ENCODE measurements at regions not wholly inside any gene's neighbourhood (a gene's known extent, or its start where the extent isn't known, plus 50 kb on each side); places are given as distances from the start of the nearest gene placed in this dataset.

DNA sequence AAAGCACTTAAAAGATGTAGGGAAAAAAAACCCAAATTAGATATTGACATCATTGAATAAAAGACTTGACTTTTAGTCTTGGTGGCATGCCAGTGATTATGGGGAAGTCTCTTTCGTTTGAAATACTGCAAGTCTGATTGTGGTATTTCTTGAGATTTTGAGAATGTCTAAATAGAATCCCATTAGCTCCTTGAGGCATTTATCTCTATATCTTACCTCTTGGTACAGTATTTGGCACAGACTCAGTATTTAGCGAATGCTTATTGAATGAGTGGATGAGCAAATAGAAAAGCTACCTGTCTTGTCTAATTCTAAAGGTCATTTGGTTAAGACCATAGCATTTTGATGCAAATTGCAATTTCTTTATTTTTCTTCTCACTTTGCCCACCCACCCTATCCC, 156.5 kb downstream of the TFAP2B start:
- no peak overlapping the region for H3K4me2 ChIP-seq (ENCODE audit: low read depth, low read length)
- H3K4me3 ChIP-seq (ENCODE audit: low read length): no peak overlapping the region
- H3K27ac ChIP-seq (ENCODE audit: low read length): no peak overlapping the region
- no peaks in the 10 kb centered on the region for H3F3A ChIP-seq (ENCODE audit: insufficient read depth, low read length)
- TF ChIP-seq, protein P1, sequence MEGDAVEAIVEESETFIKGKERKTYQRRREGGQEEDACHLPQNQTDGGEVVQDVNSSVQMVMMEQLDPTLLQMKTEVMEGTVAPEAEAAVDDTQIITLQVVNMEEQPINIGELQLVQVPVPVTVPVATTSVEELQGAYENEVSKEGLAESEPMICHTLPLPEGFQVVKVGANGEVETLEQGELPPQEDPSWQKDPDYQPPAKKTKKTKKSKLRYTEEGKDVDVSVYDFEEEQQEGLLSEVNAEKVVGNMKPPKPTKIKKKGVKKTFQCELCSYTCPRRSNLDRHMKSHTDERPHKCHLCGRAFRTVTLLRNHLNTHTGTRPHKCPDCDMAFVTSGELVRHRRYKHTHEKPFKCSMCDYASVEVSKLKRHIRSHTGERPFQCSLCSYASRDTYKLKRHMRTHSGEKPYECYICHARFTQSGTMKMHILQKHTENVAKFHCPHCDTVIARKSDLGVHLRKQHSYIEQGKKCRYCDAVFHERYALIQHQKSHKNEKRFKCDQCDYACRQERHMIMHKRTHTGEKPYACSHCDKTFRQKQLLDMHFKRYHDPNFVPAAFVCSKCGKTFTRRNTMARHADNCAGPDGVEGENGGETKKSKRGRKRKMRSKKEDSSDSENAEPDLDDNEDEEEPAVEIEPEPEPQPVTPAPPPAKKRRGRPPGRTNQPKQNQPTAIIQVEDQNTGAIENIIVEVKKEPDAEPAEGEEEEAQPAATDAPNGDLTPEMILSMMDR (IDR thresholded peaks at IDR 0.05; ENCODE audit: low read length): no peak
- TF ChIP-seq EZH2phosphoT487 (IDR thresholded peaks at IDR 0.05; ENCODE audit: low read length) (no peak), EZH2 (optimal IDR thresholded peaks at IDR 0.05; ENCODE audit: low read depth, low read length) (no peak)
- H3K27me3 ChIP-seq (replicated peaks; ENCODE audit: insufficient read depth, low read length): no peaks in the 10 kb centered on the region
- no peaks in the 10 kb centered on the region for H3K36me3 ChIP-seq (replicated peaks; ENCODE audit: insufficient read depth, low read length)
- no peak for DNase-seq
- H3K9me2 ChIP-seq (replicated peaks; ENCODE audit: insufficient read depth, low read length): no peaks in the 10 kb centered on the region
- H2AFZ ChIP-seq (ENCODE audit: low read length): no peak overlapping the region
- no peak overlapping the region for H3K9ac ChIP-seq (ENCODE audit: low read length)
- no peaks in the 10 kb centered on the region for H3K9me3 ChIP-seq (replicated peaks; ENCODE audit: insufficient read depth, low read length)
- no peaks in the 10 kb centered on the region for H3K4me1 ChIP-seq (ENCODE audit: low read length)
- no peaks in the 10 kb centered on the region for H4K20me1 ChIP-seq (ENCODE audit: insufficient read depth, low read length)
- no peaks in the 10 kb centered on the region for H3K79me2 ChIP-seq (ENCODE audit: low read length)

DNA sequence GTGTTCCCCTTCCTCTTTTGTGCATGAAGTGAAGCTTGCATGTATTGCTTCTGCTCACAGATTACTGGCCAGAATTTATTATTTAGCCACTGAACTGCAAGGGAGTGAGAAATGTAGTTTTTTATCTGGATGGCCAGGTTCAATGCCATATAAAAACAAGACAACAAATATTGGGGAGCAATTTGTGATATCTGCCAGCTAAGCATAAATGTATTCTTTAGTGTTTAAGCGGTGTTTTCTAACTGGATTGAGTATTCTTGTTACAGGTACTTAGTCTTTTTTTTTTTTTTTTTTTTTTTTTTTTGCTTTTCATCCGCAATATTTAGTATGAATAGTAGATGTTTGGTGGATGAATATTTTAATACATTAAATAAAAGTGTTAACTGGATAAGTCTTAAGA, 158.2 kb downstream of the TFAP2B start:
- Histone ChIP-seq H2AFZ (ENCODE audit: low read length) (no peak overlapping the region), H3K4me2 (ENCODE audit: low read depth, low read length) (no peak overlapping the region), H3K9me2 (replicated peaks; ENCODE audit: insufficient read depth, low read length) (no peaks in the 10 kb centered on the region), H3K36me3 (replicated peaks; ENCODE audit: insufficient read depth, low read length) (no peaks in the 10 kb centered on the region), H3K27ac (ENCODE audit: low read length) (no peak overlapping the region), H3K4me3 (ENCODE audit: low read length) (no peak overlapping the region), H3K79me2 (ENCODE audit: low read length) (no peaks in the 10 kb centered on the region), H4K20me1 (ENCODE audit: insufficient read depth, low read length) (no peaks in the 10 kb centered on the region), H3K27me3 (replicated peaks; ENCODE audit: insufficient read depth, low read length) (no peaks in the 10 kb centered on the region), H3K9ac (ENCODE audit: low read length) (no peak overlapping the region), H3K9me3 (replicated peaks; ENCODE audit: insufficient read depth, low read length) (no peaks in the 10 kb centered on the region), H3F3A (ENCODE audit: insufficient read depth, low read length) (no peaks in the 10 kb centered on the region), H3K4me1 (ENCODE audit: low read length) (no peaks in the 10 kb centered on the region)
- no peak for DNase-seq
- TF ChIP-seq EZH2 (optimal IDR thresholded peaks at IDR 0.05; ENCODE audit: low read depth, low read length) (no peak), EZH2phosphoT487 (IDR thresholded peaks at IDR 0.05; ENCODE audit: low read length) (no peak)
- TF ChIP-seq, protein P1 (IDR thresholded peaks at IDR 0.05; ENCODE audit: low read length): no peak

DNA sequence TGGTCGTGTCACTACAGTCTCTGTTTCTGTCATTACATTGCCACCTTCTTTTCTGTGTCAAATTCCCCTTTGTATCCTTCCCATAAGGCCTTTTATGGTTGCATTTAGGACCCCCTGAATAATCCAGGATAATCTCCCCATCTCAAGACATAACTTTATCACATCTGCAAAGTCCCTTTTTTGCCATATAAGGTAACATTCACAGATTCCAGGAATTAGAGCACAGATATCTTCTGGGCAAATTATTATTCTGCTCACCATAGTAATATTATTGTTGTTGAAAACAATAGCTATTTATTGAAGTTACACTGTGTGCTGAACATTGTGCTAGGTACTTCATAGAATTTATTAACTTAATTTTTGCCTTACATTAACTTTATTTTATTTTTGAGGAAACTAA, 159.1 kb downstream of the TFAP2B start:
- no peak overlapping the region for H2AFZ ChIP-seq (ENCODE audit: low read length)
- H3K27ac ChIP-seq (ENCODE audit: low read length): no peak overlapping the region
- no peaks in the 10 kb centered on the region for H3K79me2 ChIP-seq (ENCODE audit: low read length)
- H3K36me3 ChIP-seq (replicated peaks; ENCODE audit: insufficient read depth, low read length): no peaks in the 10 kb centered on the region
- TF ChIP-seq, protein P1 (IDR thresholded peaks at IDR 0.05; ENCODE audit: low read length): no peak
- TF ChIP-seq EZH2phosphoT487 (IDR thresholded peaks at IDR 0.05; ENCODE audit: low read length): no peak
- TF ChIP-seq EZH2 (optimal IDR thresholded peaks at IDR 0.05; ENCODE audit: low read depth, low read length): no peak
- H3K9ac ChIP-seq (ENCODE audit: low read length): no peak overlapping the region
- H3K9me3 ChIP-seq (replicated peaks; ENCODE audit: insufficient read depth, low read length): no peaks in the 10 kb centered on the region
- H4K20me1 ChIP-seq (ENCODE audit: insufficient read depth, low read length): no peaks in the 10 kb centered on the region
- H3K9me2 ChIP-seq (replicated peaks; ENCODE audit: insufficient read depth, low read length): no peaks in the 10 kb centered on the region
- H3K27me3 ChIP-seq (replicated peaks; ENCODE audit: insufficient read depth, low read length): no peaks in the 10 kb centered on the region
- no peak overlapping the region for H3K4me3 ChIP-seq (ENCODE audit: low read length)
- DNase-seq: no peak
- no peaks in the 10 kb centered on the region for H3F3A ChIP-seq (ENCODE audit: insufficient read depth, low read length)
- H3K4me2 ChIP-seq (ENCODE audit: low read depth, low read length): no peak overlapping the region
- H3K4me1 ChIP-seq (ENCODE audit: low read length): no peaks in the 10 kb centered on the region
